Fibroblast of skin of back (primary cell): ENCODE measurements at regions not wholly inside any gene's neighbourhood (a gene's known extent, or its start where the extent isn't known, plus 50 kb on each side); places are given as distances from the start of the nearest gene placed in this dataset.
A peak's percentile ranks its signal among the peaks of the same experiment; 100 is the strongest.

ENCODE experiments used
- DNase-seq: peaks from one replicate; pipeline ENCODE4 v3.0.0-alpha.2; 2013

DNA sequence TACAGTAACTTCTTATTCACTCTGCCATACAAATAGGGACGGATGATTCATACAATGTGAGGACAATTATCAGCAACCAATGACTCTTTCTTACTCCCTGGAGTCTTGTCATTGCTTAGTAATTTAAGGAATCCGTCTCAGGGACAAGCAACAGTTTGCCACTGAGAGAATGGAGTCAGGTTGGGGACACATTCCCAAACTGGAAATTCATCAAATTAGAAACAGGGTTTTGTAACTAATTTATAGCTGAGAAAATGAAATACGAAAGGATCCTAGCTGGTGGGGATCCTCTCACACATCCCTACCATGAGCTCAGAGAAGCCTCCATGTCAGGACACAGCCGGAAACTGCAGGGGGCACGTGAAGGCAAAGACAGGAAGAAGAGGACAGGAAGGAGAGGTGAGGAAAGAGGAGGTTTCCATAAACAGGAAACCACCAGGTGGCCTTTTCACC, 50.4 kb upstream of the KDR start:
- DNase-seq, result peak; percentile 96

DNA sequence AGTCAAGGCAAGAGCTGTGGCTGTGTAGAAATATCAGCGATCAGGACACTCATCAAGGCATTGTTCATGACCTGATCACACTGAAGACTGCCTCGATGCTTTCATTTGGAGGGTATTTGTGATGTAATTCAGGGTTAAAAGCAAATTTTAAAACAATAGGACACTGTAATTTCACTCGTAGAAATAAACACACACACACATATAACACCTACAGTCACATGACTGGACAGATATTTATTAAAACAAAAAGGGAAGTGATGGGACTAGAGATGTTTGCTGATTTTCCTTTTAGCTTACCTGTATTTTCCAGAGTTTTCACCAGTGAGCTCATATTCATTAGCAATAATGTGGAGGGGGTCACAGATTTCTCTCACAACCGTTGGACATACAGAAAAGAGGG, 51.1 kb upstream of the KDR start:
- no peak for DNase-seq

GRCh38 chr4:55177461-55177860, 52.1 kb upstream of the KDR start:
- DNase-seq, result no peak

- no peak for DNase-seq
Observed at GRCh38 chr4:55178226-55179005, 53.0 kb upstream of the KDR start.

DNA sequence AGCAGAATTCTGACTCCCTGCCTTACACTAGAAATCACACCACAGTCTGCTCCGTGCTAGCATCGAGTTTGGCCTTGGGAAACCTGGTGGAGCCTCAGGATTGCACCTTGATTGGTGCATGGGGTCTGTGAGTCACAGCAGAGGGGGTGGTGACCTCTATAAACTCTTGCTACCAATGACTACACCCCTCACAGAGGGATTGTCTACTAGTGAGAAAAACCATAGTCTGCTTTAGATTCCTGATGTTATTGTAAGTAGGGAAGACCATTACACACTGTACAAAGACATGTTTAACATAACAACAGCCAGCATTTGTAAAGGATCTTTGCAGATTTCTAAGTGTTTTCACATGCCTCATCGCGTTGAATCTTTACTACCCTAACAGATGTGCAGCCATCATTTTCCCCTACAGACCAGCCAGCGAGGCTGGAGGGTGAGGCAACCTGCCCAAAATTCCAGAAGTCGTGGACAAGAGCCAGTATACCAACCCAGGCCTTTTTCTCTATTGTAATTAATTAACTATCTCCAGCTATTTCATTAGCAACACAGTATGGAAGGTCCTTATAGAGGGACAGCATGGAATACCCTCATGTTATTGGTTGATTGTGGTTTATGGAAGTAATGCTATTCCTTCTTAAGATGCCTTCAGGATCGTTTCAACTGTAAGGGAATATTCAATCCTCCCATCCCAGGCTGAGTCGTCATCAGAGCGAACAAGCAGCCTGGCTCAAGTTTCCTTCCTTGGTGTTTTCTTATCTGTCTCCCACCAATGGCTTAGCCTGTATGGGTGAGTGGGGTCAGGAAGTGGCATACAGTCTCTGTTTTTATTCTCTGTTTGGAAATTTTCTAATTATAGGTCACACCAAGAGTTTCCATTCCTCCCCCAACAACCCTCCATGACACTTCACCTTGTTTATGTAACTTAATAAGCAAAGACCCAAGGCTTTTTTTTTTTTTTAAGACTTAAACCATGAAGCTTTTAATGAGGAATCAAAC, 55.9 kb upstream of the KDR start:
- peak; percentile 64 for DNase-seq

- DNase-seq, result peak; percentile 96
Observed at GRCh38 chr4:55183926-55184599, 58.7 kb upstream of the KDR start.

- peak; percentile 52 for DNase-seq
Observed at GRCh38 chr4:55184600-55185523, 59.5 kb upstream of the KDR start.

GRCh38 chr4:55186123-55186522, 60.7 kb upstream of the KDR start:
- no peak for DNase-seq

GRCh38 chr4:55186700-55187099, 61.3 kb upstream of the KDR start:
- no peak for DNase-seq

- DNase-seq, result peak; percentile 30
Observed at GRCh38 chr4:55214172-55214571, 88.8 kb upstream of the KDR start.

DNA sequence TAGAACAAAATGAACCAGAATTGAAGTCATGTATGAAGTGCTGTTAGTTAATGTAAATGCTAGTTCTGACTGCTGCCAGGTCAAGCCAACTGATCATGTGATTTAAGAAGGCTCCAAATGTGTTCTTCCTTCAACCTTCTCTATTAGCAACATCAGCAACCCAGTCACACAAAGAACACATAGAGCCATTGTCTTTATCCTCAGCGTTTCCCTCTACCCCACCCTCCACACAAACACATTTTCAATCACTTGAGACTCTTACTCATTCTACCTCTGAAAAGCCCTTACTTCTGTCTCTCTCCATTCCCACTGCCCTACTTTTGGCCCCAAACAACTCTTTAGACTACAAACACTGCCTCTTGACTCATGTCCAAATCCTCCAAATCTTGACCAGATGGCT, 89.7 kb upstream of the KDR start:
- DNase-seq, result no peak

DNA sequence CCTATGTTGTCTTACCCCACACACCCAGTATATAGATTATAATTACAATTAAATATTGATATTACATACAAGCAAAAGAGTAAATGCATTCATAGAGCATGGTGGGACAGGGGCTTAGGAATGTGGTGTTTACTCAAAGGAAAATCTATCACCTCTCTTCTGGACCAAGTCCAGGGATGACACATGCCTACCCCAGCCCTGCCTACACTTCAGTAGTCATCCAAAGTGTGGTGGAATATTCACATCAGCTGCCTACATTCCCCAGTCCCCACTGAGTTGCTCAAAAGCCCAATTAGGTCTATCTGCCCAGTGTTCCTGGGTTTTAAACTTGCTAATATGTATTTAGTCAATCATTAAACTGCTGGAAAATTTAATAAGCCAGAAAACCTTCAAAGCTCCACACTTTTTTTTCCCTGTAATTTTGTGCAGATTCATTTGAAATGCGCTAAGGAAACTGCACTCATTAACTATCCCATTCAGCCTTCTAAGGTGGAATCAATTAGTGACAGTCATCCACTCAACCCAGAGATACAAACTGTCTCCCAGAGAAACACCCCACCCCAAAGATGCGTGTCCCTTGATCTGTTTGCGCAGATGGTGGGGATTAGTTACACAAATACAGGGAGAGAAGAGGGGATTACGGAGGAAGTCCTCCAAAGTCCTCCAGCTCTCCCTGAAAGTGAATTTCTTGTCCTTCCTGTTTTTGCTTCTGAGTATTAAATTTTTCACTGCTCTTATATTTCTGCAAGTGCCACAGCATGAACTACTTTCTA, 91.7 kb upstream of the KDR start:
- DNase-seq, result peak; percentile 69

- DNase-seq, result no peak
Observed at GRCh38 chr4:55218041-55218440, 92.6 kb upstream of the KDR start.

- no peak for DNase-seq
Observed at GRCh38 chr4:55237839-55238238, 108.2 kb upstream of the SRD5A3 start.

GRCh38 chr4:55238407-55238806, 107.6 kb upstream of the SRD5A3 start:
- no peak for DNase-seq

GRCh38 chr4:55241461-55241860, 104.6 kb upstream of the SRD5A3 start:
- DNase-seq, result no peak

- no peak for DNase-seq
Observed at GRCh38 chr4:55242506-55242905, 103.5 kb upstream of the SRD5A3 start.

DNA sequence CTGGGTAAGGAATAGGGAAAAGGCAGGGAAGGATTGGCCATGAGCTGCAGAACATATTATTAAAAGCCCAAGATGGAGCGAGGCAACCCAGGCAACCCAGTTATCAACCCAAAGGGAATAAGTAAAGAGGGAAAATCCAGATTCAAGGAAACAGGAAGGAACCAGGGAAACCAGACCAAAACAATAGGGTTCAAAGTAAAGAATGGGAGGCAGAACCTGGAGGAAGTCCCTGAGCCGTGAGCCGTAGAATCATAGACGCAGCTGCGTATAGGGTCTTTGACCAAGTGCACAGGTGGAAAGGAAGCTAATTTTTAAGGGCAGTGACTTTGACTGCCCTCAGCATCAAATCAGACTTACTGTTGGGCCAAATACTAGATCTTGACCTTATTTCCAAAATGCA, 98.5 kb upstream of the SRD5A3 start:
- no peak for DNase-seq

DNA sequence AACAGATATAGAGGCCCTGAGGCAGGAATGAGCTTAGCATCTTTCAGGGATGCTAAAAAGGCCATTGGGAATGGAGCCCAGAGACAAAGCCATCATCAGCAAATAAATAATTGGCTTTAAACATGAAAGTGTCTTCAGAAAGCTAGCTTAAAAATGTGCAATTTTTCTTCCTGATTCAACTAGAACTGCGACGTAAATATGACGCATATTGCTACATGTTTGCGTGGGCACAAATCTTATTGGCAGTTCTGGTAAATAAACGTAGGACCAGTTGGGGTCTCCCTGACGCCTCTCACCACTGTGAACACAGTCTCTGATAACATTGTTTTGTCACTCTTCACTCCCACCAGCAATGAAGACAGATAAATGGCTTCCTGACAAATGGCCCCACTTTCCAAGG, 97.3 kb upstream of the SRD5A3 start:
- no peak for DNase-seq

- DNase-seq, result no peak
Observed at GRCh38 chr4:55249476-55249875, 96.6 kb upstream of the SRD5A3 start.

- DNase-seq, result peak; percentile 44
Observed at GRCh38 chr4:55251342-55251741, 94.7 kb upstream of the SRD5A3 start.
